Endothelial cell (in vitro differentiated cells): ENCODE measurements at regions not wholly inside any gene's neighbourhood (a gene's known extent, or its start where the extent isn't known, plus 50 kb on each side); places are given as distances from the start of the nearest gene placed in this dataset.

Experiments
- DNase-seq: peaks from one replicate; pipeline ENCODE4 v3.0.0; 2021; ENCODE audit warnings: low spot score
- H3K27ac Mint-ChIP-seq: one replicate; pipeline ENCODE4 v1.8.0; 2021; ENCODE audit warnings: mixed read lengths, inconsistent platforms; ENCODE audit not compliant: unreplicated experiment
- H3K27me3 Mint-ChIP-seq: one replicate; pipeline ENCODE4 v1.8.0; 2021; ENCODE audit warnings: mild to moderate bottlenecking, moderate library complexity, mixed read lengths, inconsistent platforms; ENCODE audit not compliant: unreplicated experiment
- H3K36me3 Mint-ChIP-seq: one replicate; pipeline ENCODE4 v1.8.0; 2021; ENCODE audit warnings: mild to moderate bottlenecking, low read depth, mixed read lengths, inconsistent platforms; ENCODE audit not compliant: unreplicated experiment
- H3K4me1 Mint-ChIP-seq: one replicate; pipeline ENCODE4 v1.8.0; 2021; ENCODE audit warnings: mild to moderate bottlenecking, mixed read lengths, inconsistent platforms; ENCODE audit not compliant: unreplicated experiment
- H3K4me3 Mint-ChIP-seq: one replicate; pipeline ENCODE4 v1.8.0; 2021; ENCODE audit warnings: mild to moderate bottlenecking, mixed read lengths, inconsistent platforms; ENCODE audit not compliant: unreplicated experiment
- H3K9me3 Mint-ChIP-seq: one replicate; pipeline ENCODE4 v1.8.0; 2021; ENCODE audit warnings: mixed read lengths, inconsistent platforms; ENCODE audit not compliant: unreplicated experiment
- CTCF ChIP-seq: fragments of 200-600 bp; sonication (generic); IDR thresholded peaks from one replicate; pipeline ENCODE4 v1.5.0; 2021; ENCODE audit warnings: antibody characterized with exemption; ENCODE audit not compliant: unreplicated experiment

- TF ChIP-seq CTCF = no peak
- Mint-ChIP-seq H3K4me3 (no peak overlapping the region), H3K4me1 (no peaks in the 10 kb centered on the region), H3K27ac (no peak overlapping the region), H3K9me3 (no peaks in the 10 kb centered on the region), H3K36me3 (no peaks in the 10 kb centered on the region), H3K27me3 (no peaks in the 10 kb centered on the region)
- DNase-seq = no peak
Measured at GRCh38 chr1:184283999-184284398, 102.8 kb upstream of the C1orf21 start.

GRCh38 chr1:184284900-184285299, 101.9 kb upstream of the C1orf21 start:
- Mint-ChIP-seq H3K9me3 (no peaks in the 10 kb centered on the region), H3K4me1 (no peaks in the 10 kb centered on the region), H3K4me3 (no peak overlapping the region), H3K36me3 (no peaks in the 10 kb centered on the region), H3K27ac (no peak overlapping the region), H3K27me3 (no peaks in the 10 kb centered on the region)
- no peak for DNase-seq
- TF ChIP-seq CTCF = no peak

- H3K4me1 Mint-ChIP-seq = no peaks in the 10 kb centered on the region
Measured at GRCh38 chr1:184285401-184286087, 101.3 kb upstream of the C1orf21 start.

GRCh38 chr1:184287001-184287400, 99.8 kb upstream of the C1orf21 start:
- no peak for TF ChIP-seq CTCF
- DNase-seq = no peak
- Mint-ChIP-seq H3K4me3 (no peak overlapping the region), H3K4me1 (no peaks in the 10 kb centered on the region), H3K27ac (no peak overlapping the region), H3K36me3 (peaks cover 3% of the 10 kb centered on the region), H3K27me3 (no peaks in the 10 kb centered on the region), H3K9me3 (peaks cover 4% of the 10 kb centered on the region)

More at GRCh38 chr1:184285401-184286087, 101.3 kb upstream of the C1orf21 start:
- Mint-ChIP-seq H3K27ac (no peak overlapping the region), H3K27me3 (no peaks in the 10 kb centered on the region), H3K9me3 (no peaks in the 10 kb centered on the region), H3K4me3 (no peak overlapping the region), H3K36me3 (peaks cover 1% of the 10 kb centered on the region)
- no peak for TF ChIP-seq CTCF
- no peak for DNase-seq

GRCh38 chr1:184289825-184290550, 96.8 kb upstream of the C1orf21 start:
- H3K9me3 Mint-ChIP-seq = peaks cover 7% of the 10 kb centered on the region

More at GRCh38 chr1:184289825-184290550, 96.8 kb upstream of the C1orf21 start:
- H3K36me3 Mint-ChIP-seq = peaks cover 3% of the 10 kb centered on the region
- no peaks in the 10 kb centered on the region for H3K4me1 Mint-ChIP-seq
- no peak overlapping the region for H3K4me3 Mint-ChIP-seq
- no peaks in the 10 kb centered on the region for H3K27me3 Mint-ChIP-seq
- no peak for TF ChIP-seq CTCF
- DNase-seq = no peak
- no peak overlapping the region for H3K27ac Mint-ChIP-seq
